Activated naive CD4-positive, alpha-beta T cell treated with anti-CD3 and anti-CD28 coated beads, Interleukin-2, amount 50 U/mL, for 16 hours (primary cell): ENCODE measurements at regions not wholly inside any gene's neighbourhood (a gene's known extent, or its start where the extent isn't known, plus 50 kb on each side); places are given as distances from the start of the nearest gene placed in this dataset.
"Not testable (repeated sequence)": the region's sequence is repeated elsewhere in the genome, so short reads cannot be mapped to it uniquely, and the experiment has no call there.

Source experiments
- DNase-seq: peaks from one replicate; pipeline ENCODE4 v3.0.0-alpha.2; 2020

- DNase-seq = no peak
Measured at GRCh38 chr2:67571785-67572718, 174.9 kb downstream of the ETAA1 start.

- no peak for DNase-seq
Measured at GRCh38 chr2:67572721-67573435, 175.7 kb downstream of the ETAA1 start.

DNA sequence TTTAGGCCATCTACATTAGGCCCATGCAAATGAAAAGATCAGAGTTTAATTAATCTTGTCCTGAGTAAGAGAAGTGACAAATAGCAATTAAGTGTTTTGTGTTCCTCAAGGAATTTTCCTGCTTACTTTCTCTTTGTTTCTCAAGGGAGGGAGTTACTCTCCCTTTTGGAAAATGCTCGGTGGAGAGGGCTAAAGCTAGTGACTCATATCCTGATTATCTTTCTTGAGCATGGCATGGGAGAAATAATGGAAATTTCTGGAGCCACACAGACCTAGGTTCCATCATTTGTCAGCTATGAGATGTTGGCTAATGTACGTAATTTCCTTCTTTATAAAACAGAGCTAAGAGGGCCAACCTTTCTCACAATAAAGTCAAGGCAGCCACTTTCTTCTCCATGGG is 177.1 kb downstream of the ETAA1 start:
- no peak for DNase-seq

DNA sequence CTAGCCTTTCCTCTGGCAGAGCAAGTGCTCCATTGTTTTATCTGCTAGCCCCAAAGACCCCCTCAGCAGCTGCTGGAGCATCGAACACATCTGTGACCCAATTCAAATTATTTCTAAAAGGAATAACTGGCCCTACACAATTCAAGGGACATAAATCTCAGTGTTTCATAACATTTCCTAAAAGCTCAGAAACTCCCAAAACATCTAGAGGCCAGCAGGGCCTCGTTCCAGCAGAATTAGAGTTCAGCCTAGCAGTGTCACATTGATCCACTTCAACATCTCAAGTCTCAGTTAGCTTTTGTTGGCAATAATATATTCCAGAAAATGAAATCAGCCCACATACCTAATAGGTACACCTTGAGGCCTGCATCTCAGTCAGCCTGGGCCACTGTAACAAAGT is 179.1 kb downstream of the ETAA1 start:
- DNase-seq = no peak

GRCh38 chr2:67576991-67577390 is 179.9 kb downstream of the ETAA1 start:
- no peak for DNase-seq

DNA sequence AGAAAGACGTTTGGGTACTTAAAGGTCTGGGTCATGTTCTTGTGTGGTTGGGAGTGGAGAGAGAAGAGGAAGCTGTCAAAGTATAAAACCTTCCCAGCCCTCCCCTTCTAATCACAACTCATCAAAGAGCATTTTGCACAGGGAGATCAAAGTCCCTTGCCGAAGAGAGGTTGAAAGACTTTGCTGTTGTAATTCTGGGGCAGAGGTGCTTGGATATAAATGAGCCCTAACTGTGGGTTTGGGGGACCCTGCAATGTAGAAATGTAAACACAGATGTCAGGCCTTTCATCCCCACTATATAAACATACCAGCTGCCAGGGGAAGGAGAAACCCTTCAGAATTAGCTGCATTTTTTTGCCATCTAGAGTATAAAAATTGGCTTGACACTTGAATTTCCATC is 182.1 kb downstream of the ETAA1 start:
- DNase-seq = no peak

- no peak for DNase-seq
Measured at GRCh38 chr2:67579806-67580205, 182.7 kb downstream of the ETAA1 start.

DNA sequence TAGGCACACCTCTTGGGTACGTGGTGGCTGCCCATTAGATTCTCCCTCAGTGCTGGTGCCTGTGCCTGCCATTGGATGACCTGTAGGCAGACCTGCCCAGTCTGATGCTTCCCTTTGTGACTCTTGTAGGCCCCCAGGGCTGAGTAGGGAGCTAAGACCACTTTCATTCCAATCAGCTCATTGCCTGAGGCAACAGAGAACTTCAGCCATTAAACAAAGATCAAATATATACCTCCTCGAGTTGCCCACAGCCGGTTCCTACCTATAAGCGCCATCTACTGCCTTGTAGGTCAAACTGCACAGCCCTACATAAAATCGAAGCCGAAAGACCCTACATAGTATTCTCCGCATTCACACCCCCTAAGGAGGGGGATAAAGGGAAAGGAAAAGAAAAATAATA is 184.6 kb downstream of the ETAA1 start:
- DNase-seq = no peak

DNA sequence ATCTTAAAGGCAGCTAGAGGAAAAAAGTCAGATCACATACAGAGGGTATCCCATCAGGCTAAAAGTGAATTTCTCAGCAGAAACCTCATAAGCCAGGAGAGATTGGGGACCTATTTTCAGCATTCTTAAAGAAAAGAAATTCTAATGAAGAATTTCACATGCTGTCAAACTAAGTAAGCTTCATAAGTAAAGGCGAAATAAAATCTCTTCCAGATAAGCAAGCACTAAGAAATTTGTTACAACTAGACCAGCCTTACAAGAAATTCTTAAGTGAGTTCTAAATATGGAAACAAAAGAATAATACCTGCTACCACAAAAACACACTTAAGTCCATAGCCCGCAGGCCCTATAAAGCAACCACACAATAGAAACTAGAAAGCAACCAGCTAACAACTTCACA is 186.1 kb downstream of the ETAA1 start:
- DNase-seq = no peak

- no peak for DNase-seq
Measured at GRCh38 chr2:67585400-67585799, 188.3 kb downstream of the ETAA1 start.

DNA sequence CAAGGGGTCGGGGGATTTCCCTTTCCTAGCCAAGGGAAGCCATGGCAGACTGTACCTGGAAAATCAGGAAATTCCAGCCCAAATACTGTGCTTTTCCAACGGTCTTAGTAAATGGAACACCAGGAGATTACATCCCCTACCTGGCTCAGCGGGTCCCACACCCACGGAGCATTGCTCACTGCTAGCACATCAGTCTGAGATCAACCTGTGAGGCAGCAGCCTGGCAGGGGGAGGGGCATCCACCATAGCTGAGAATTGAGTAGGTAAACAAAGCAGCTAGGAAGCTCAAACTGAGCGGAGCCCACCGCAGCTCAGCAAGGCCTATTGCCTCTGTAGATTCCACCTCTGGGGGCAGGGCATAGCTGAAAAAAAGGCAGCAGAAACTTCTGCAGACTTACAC is 192.0 kb downstream of the ETAA1 start:
- DNase-seq = not testable (repeated sequence)

DNA sequence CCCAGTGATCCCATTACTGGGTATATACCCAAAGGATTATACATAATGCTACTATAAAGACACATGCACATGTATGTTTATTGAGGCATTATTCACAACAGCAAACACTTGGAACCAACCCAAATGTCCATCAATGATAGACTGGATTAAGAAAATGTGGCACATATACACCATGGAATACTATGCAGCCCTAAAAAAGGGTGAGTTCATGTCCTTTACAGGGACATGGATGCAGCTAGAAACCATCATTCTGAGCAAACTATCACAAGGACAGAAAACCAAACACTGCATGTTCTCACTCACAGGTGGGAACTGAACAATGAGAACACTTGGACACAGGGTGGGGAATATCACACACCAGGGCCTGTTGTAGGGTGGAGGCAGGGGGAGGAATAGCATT is 197.4 kb downstream of the ETAA1 start:
- DNase-seq = not testable (repeated sequence)

GRCh38 chr2:67596871-67597270 is 199.7 kb downstream of the ETAA1 start:
- DNase-seq = no peak

DNA sequence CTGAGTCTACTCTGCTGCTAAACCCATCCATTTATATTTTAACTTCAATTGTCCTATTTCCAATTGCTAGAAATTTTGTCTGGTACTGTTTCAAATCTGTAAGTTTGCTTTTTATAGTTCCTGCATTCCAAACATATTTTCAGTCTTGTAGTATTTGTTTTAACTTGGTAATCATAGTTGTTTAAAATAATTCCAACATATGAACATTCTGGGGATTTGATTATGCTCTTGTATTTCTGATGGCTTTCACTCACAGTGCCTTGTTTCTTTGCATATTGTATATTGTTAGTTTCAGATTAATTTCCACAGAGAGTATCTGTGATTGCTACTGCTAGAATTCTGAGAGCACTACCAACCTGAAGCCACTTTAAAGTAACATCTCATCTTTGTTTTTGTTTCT is 202.4 kb downstream of the ETAA1 start:
- DNase-seq = no peak

DNA sequence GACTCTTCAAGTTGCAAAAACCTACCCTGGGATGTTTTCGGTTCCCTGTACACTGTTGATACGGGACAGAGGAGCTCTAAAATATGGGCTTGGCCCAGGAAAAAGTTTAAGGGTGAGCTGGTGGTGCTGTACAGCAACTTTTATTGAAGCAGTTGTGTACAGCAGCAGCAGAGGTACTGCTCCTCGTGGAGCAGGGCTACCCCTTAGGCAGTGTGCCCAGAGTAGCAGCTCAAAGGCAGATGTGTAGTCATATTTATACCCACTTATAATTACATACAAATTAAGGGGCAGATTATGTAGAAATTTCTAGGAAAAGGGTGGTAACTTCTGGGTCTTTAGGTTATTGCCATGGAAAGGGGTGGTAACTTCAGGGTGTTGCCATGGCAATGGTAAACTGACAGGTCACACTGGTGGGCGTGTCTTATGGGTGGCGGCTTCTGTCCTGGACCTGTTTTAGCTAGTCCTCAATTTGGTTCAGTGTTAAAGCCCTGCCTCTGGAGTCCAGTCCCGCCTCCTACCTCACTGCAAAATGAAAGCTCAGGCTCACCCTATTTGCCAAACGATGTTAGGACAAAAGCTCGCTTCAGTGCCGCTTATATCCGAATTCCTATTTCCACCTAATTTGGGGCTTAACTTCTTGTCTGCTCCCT is 203.2 kb downstream of the ETAA1 start:
- DNase-seq = no peak

GRCh38 chr2:67600946-67601345 is 203.8 kb downstream of the ETAA1 start:
- DNase-seq = no peak

GRCh38 chr2:67604360-67604759 is 207.2 kb downstream of the ETAA1 start:
- DNase-seq = no peak

DNA sequence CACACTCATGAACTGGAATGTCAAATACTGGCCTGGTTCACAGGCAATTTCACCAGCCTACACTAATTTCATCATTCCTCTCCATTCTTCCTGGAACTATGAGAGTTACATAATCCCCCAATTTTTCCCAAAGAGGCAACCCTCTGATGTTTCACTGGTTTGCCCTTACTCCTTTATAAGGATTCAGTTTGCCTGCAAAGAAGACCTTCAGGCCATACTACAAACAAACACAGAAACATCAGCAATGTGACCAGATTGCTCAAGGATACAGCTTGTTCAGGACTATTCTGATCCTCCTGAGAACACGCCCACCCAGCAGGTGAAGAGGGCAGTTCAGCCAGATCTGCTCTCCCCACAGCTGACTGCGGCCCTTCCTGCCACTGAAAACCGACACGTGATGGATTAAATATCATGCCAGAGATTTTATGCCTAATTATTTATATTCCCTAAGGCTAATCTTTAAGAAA is 215.5 kb downstream of the ETAA1 start:
- DNase-seq = no peak

GRCh38 chr2:67613227-67613626 is 216.1 kb downstream of the ETAA1 start:
- DNase-seq = no peak

GRCh38 chr2:67614454-67614853 is 217.3 kb downstream of the ETAA1 start:
- no peak for DNase-seq

- DNase-seq = no peak
Measured at GRCh38 chr2:67616749-67617148, 219.6 kb downstream of the ETAA1 start.

- DNase-seq = no peak
Measured at GRCh38 chr2:67619204-67619603, 222.1 kb downstream of the ETAA1 start.

GRCh38 chr2:67623741-67624140 is 226.6 kb downstream of the ETAA1 start:
- not testable (repeated sequence) for DNase-seq

DNA sequence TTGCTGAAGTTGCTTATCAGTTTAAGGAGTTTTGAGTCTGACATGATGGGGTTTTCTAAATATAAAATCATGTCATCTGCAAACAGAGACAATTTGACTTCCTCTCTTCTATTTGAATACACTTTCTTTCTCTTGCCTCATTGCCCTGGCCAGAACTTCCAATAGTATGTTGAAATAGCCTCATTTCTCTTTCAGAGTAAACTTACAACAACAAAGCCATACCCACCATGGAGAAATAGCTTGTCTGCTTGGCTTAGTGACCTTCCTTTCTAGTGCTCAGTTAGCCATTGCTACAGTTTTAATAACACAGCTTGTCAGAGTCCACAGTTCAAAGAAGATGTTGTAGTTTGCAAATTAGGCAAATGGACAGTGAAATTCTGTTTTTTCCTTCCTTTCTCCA is 228.0 kb downstream of the ETAA1 start:
- no peak for DNase-seq
